HCT116 (cell line): ENCODE measurements at regions not wholly inside any gene's neighbourhood (a gene's known extent, or its start where the extent isn't known, plus 50 kb on each side); places are given as distances from the start of the nearest gene placed in this dataset.

Experiments
- ATAC-seq: fragments of 200-7000 bp; cut with Tn5 transposase; 2 replicates; pipeline ENCODE4 v1.9.1; 2020; ENCODE audit warnings: mild to moderate bottlenecking, moderate library complexity
- BruUV-seq: library from RNA; stranded (reverse); fragments of 400-500 nt; replicated peaks from 2 replicates; lab custom pipeline; 2021; lab: Mats Ljungman, UMichigan
- CTCF ChIA-PET: fragments of 300-600 bp; sonication (Branson Sonifier 250); formaldehyde crosslinking; loops from one replicate; lab custom pipeline; 2021; ENCODE audit warnings: antibody characterized with exemption; lab: Charles Lee
- POLR2A ChIA-PET: fragments of 300-600, 350-600 bp; sonication (Branson Sonifier 250); formaldehyde crosslinking; loops from one replicate; lab custom pipeline; 2021; ENCODE audit warnings: antibody characterized with exemption; lab: Charles Lee
- RAD21 ChIA-PET, 2 experiments: fragments of 300-600 bp; sonication (Branson Sonifier 250); formaldehyde crosslinking; loops; one replicate each; lab custom pipeline; 2023; ENCODE audit warnings: low total read pairs in 2 of 2; ENCODE audit not compliant: uncharacterized antibody in 2 of 2, unreplicated experiment in 2 of 2, low non-redundant PET in 1 of 2; lab: Charles Lee
- DNase-seq: peaks from one replicate; pipeline ENCODE4 v3.0.0-alpha.2; 2010; ENCODE audit warnings: low read depth, low spot score
- H2AFZ ChIP-seq: fragments of 200-600 bp; shearing (Covaris generic), sonication (generic); 2 replicates; pipeline ENCODE4 v1.6.1; 2017; ENCODE audit warnings: low read depth, mixed run types, mixed read lengths, antibody characterized with exemption, low read length; ENCODE audit not compliant: poor library complexity, severe bottlenecking
- H3K27ac ChIP-seq: 2 replicates; pipeline ENCODE4 v1.5.1; 2012; ENCODE audit warnings: low read depth, low read length
- H3K27me3 ChIP-seq: fragments of 200-600 bp; sonication (generic); 2 replicates; pipeline ENCODE4 v1.6.1; 2016; ENCODE audit warnings: mixed run types, low read length, mixed read lengths; ENCODE audit not compliant: insufficient read depth
- H3K36me3 ChIP-seq, 2 experiments: fragments of 200-500 bp in 1 of 2; fragments of 200-600 bp in 1 of 2; sonication (Bioruptor generic) in 1 of 2; sonication (generic) in 1 of 2; 2 replicates each; pipeline versions ENCODE4 v1.5.1 to v1.6.1; 2014 to 2016; ENCODE audit warnings: low read length in 2 of 2, inconsistent platforms in 1 of 2, mixed read lengths in 1 of 2, mixed run types in 1 of 2; ENCODE audit not compliant: insufficient read depth in 2 of 2, control insufficient read depth in 1 of 2
- H3K4me1 ChIP-seq, 2 experiments: fragments of 200-600 bp in 1 of 2; sonication (generic) in 1 of 2; 2 replicates each; pipeline versions ENCODE4 v1.5.1 to v1.6.1; 2012 to 2017; ENCODE audit warnings: low read length in 2 of 2, inconsistent platforms in 1 of 2, mild to moderate bottlenecking in 1 of 2, mixed read lengths in 1 of 2, mixed run types in 1 of 2, moderate library complexity in 1 of 2; ENCODE audit not compliant: insufficient read depth in 2 of 2, control insufficient read depth in 1 of 2
- H3K4me2 ChIP-seq: fragments of 200-600 bp; sonication (generic); 2 replicates; pipeline ENCODE4 v1.6.1; 2017; ENCODE audit warnings: mixed run types, low read length, mixed read lengths
- H3K4me3 ChIP-seq, 2 experiments: fragments of 200-600 bp in 1 of 2; sonication (generic) in 1 of 2; replicated peaks in 1 of 2; 2 replicates each; pipeline ENCODE4 v1.5.1; 2011 to 2016; ENCODE audit warnings: low read length in 2 of 2, control low read depth in 1 of 2, low read depth in 1 of 2, mild to moderate bottlenecking in 1 of 2, mixed read lengths in 1 of 2, mixed run types in 1 of 2
- H3K79me2 ChIP-seq: fragments of 200-600 bp; sonication (generic); 2 replicates; pipeline ENCODE4 v1.6.1; 2017; ENCODE audit warnings: mild to moderate bottlenecking, mixed run types, low read length, moderate library complexity, mixed read lengths; ENCODE audit not compliant: insufficient read depth
- H3K9ac ChIP-seq: fragments of 200-600 bp; sonication (generic); 2 replicates; pipeline ENCODE4 v1.6.1; 2016; ENCODE audit warnings: low read length, mixed read lengths
- H3K9me2 ChIP-seq: fragments of 200-600 bp; sonication (generic), shearing (Covaris generic); 2 replicates; pipeline ENCODE4 v1.6.1; 2017; ENCODE audit warnings: mixed run types, mild to moderate bottlenecking, moderate library complexity; ENCODE audit not compliant: insufficient read depth
- H3K9me3 ChIP-seq, 2 experiments: fragments of 200-500 bp in 1 of 2; fragments of 200-600 bp in 1 of 2; sonication (Bioruptor generic) in 1 of 2; sonication (generic) in 1 of 2; 2 replicates each; pipeline ENCODE4 v1.6.1; 2014 to 2017; ENCODE audit warnings: low read length in 2 of 2, mixed read lengths in 2 of 2, inconsistent platforms in 1 of 2, low read depth in 1 of 2, mild to moderate bottlenecking in 1 of 2, mixed run types in 1 of 2, moderate library complexity in 1 of 2; ENCODE audit not compliant: control insufficient read depth in 1 of 2, insufficient read depth in 1 of 2
- H4K20me1 ChIP-seq: fragments of 200-600 bp; sonication (generic), shearing (Covaris generic); 2 replicates; pipeline ENCODE4 v1.6.1; 2017; ENCODE audit warnings: mixed run types, mild to moderate bottlenecking, moderate library complexity; ENCODE audit not compliant: insufficient read depth
- ATF3 ChIP-seq: IDR thresholded peaks from 2 replicates; pipeline ENCODE4 v1.6.1; 2012
- CBX3 ChIP-seq: IDR thresholded peaks from 2 replicates; pipeline ENCODE4 v1.6.1; 2012; ENCODE audit warnings: low read depth
- CEBPB ChIP-seq: IDR thresholded peaks from 2 replicates; pipeline ENCODE4 v1.6.1; 2012; ENCODE audit warnings: low read depth
- CTCF ChIP-seq, 3 experiments: fragments of 200-600 bp in 1 of 3; sonication (generic) in 1 of 3; IDR thresholded peaks in 2 of 3; conservative IDR thresholded peaks in 1 of 3; 2 replicates each; pipeline ENCODE4 v1.5.1; 2012 to 2017; ENCODE audit warnings: low read depth in 2 of 3, low read length in 2 of 3, antibody characterized with exemption in 1 of 3, borderline replicate concordance in 1 of 3, control low read depth in 1 of 3, mild to moderate bottlenecking in 1 of 3, mixed read lengths in 1 of 3, mixed run types in 1 of 3, moderate library complexity in 1 of 3; ENCODE audit not compliant: insufficient read depth in 1 of 3
- EZH2 ChIP-seq: fragments of 200-600 bp; sonication (generic); IDR thresholded peaks from 2 replicates; pipeline ENCODE4 v1.6.1; 2017; ENCODE audit warnings: antibody characterized with exemption, mixed run types
- EZH2phosphoT487 ChIP-seq: fragments of 200-600 bp; IDR thresholded peaks from 2 replicates; pipeline ENCODE4 v1.6.1; 2018; ENCODE audit warnings: antibody characterized with exemption, borderline replicate concordance
- FOSL1 ChIP-seq: IDR thresholded peaks from 2 replicates; pipeline ENCODE4 v1.6.1; 2012; ENCODE audit warnings: low read depth
- POLR2A ChIP-seq: IDR thresholded peaks from 2 replicates; pipeline ENCODE4 v1.7.0; 2011; ENCODE audit warnings: borderline replicate concordance; ENCODE audit not compliant: insufficient read depth, insufficient read length; ENCODE audit errors: extremely low read depth
- POLR2AphosphoS5 ChIP-seq: IDR thresholded peaks from 2 replicates; pipeline ENCODE4 v1.6.1; 2011; ENCODE audit warnings: mild to moderate bottlenecking, low read depth, low read length, moderate library complexity
- RAD21 ChIP-seq: IDR thresholded peaks from 2 replicates; pipeline ENCODE4 v1.6.1; 2012; ENCODE audit warnings: low read depth, mild to moderate bottlenecking
- SIN3A ChIP-seq: IDR thresholded peaks from 2 replicates; pipeline ENCODE4 v1.6.1; 2012; ENCODE audit warnings: low read depth
- SRF ChIP-seq: IDR thresholded peaks from 2 replicates; pipeline ENCODE4 v1.6.1; 2012; ENCODE audit warnings: low read depth
- TCF7L2 ChIP-seq: IDR thresholded peaks from 2 replicates; pipeline ENCODE4 v1.7.0; 2011; ENCODE audit warnings: borderline replicate concordance, inconsistent platforms; ENCODE audit not compliant: insufficient read depth, insufficient read length; ENCODE audit errors: extremely low read depth
- ZBTB33 ChIP-seq: IDR thresholded peaks from 2 replicates; pipeline ENCODE4 v1.6.1; 2011; ENCODE audit warnings: mild to moderate bottlenecking, low read length, moderate library complexity; ENCODE audit not compliant: insufficient replicate concordance; ENCODE audit errors: extremely low read depth
- ZFX ChIP-seq: fragments of 450-650 bp; IDR thresholded peaks from 2 replicates; pipeline ENCODE4 v1.6.1; 2017
- intact Hi-C: fragments of 100-400 bp; cut with micrococcal nuclease; formaldehyde crosslinking; loops from 2 replicates; pipeline ENCODE4 v1.10.0; 2022

- no peak for TF ChIP-seq CTCF (IDR thresholded peaks at IDR 0.05 in 2 of 3, conservative IDR thresholded peaks at IDR 0.05 in 1 of 3; ENCODE audit: borderline replicate concordance in 1 of 3, insufficient read depth in 1 of 3, low read depth in 2 of 3, low read length in 2 of 3)
- no peak for TF ChIP-seq FOSL1
- TF ChIP-seq TCF7L2: no peak
Observed at GRCh38 chr3:40714771-40715345, 190.1 kb downstream of the ZNF621 start (continued).

GRCh38 chr3:40715551-40715950 is 190.8 kb downstream of the ZNF621 start:
- no peak overlapping the region for H3K4me3 ChIP-seq
- no TSS peak for BruUV-seq
- H3K79me2 ChIP-seq: no peaks in the 10 kb centered on the region
- CTCF ChIA-PET: no interaction called here
- intact Hi-C loops: no loop called here
- POLR2A ChIA-PET: no interaction called here
- no peak overlapping the region for H3K9ac ChIP-seq
- no peaks in the 10 kb centered on the region for H3K9me2 ChIP-seq
- H3K36me3 ChIP-seq: no peaks in the 10 kb centered on the region
- H3K9me3 ChIP-seq: no peaks in the 10 kb centered on the region
- H3K4me2 ChIP-seq: no peak overlapping the region
- H3K27me3 ChIP-seq: peaks cover 16% of the 10 kb centered on the region; the same call in 1 of the 2 replicates
- H4K20me1 ChIP-seq: no peaks in the 10 kb centered on the region
- RAD21 ChIA-PET: no interaction called here
- H3K27ac ChIP-seq: no peak overlapping the region
- H2AFZ ChIP-seq: no peak overlapping the region
- H3K4me1 ChIP-seq: no peaks in the 10 kb centered on the region
- TF ChIP-seq RAD21: no peak
- TF ChIP-seq ZFX: no peak
- no peak for TF ChIP-seq ZBTB33
- no peak for TF ChIP-seq POLR2A
- no peak for TF ChIP-seq POLR2AphosphoS5
- TF ChIP-seq SIN3A: no peak
- no peak for TF ChIP-seq FOSL1
- no peak for TF ChIP-seq EZH2phosphoT487
- no peak for TF ChIP-seq SRF
- TF ChIP-seq ATF3: no peak
- TF ChIP-seq CEBPB: no peak
- TF ChIP-seq CBX3: no peak
- no peak for TF ChIP-seq EZH2
- ATAC-seq: no peak
- no peak for DNase-seq
